ENCODE measurements at regions not wholly inside any gene's neighbourhood (a gene's known extent, or its start where the extent isn't known, plus 50 kb on each side); places are given as distances from the start of the nearest gene placed in this dataset.

- TF ChIP-seq CTCF (IDR thresholded peaks at IDR 0.05; ENCODE audit: poor library complexity, severe bottlenecking) (no peak), TAF1 (IDR thresholded peaks at IDR 0.05; ENCODE audit: low read depth) (no peak), SMC3 (conservative IDR thresholded peaks at IDR 0.05; ENCODE audit: poor library complexity) (no peak), MXI1 (conservative IDR thresholded peaks at IDR 0.05; ENCODE audit: poor library complexity, severe bottlenecking) (no peak), EP300 (conservative IDR thresholded peaks at IDR 0.05; ENCODE audit: poor library complexity, severe bottlenecking) (no peak), REST (IDR thresholded peaks at IDR 0.05; ENCODE audit: borderline replicate concordance) (no peak), RAD21 (conservative IDR thresholded peaks at IDR 0.05) (no peak), POLR2AphosphoS5 (IDR thresholded peaks at IDR 0.05) (no peak), EZH2 (IDR thresholded peaks at IDR 0.05; ENCODE audit: borderline replicate concordance, insufficient read depth, low read length, poor library complexity, severe bottlenecking) (no peak)
- Histone ChIP-seq H3K4me2 (ENCODE audit: low read length) (no peak overlapping the region), H3F3A (ENCODE audit: insufficient read depth, low read length, poor library complexity, severe bottlenecking) (no peaks in the 10 kb centered on the region), H3K9me3 (ENCODE audit: low read length) (no peaks in the 10 kb centered on the region), H3K79me2 (replicated peaks; ENCODE audit: insufficient read depth, low read length) (no peaks in the 10 kb centered on the region), H3K27ac (ENCODE audit: low read length) (no peak overlapping the region), H3K4me3 (ENCODE audit: low read length) (no peak overlapping the region), H4K20me1 (ENCODE audit: insufficient read depth) (no peaks in the 10 kb centered on the region), H3K9ac (ENCODE audit: low read length) (no peak overlapping the region), H3K9me2 (ENCODE audit: insufficient read depth, low read length) (no peaks in the 10 kb centered on the region), H3K27me3 (ENCODE audit: insufficient read depth, low read depth, low read length) (no peaks in the 10 kb centered on the region), H3K36me3 (ENCODE audit: insufficient read depth, low read length) (no peaks in the 10 kb centered on the region), H2AFZ (ENCODE audit: low read depth, low read length) (no peak overlapping the region)
Observed at GRCh38 chr1:235018720-235019444, 109.8 kb downstream of the TOMM20 start.

GRCh38 chr1:235018161-235018560 lies 110.5 kb downstream of the TOMM20 start:
- no peaks in the 10 kb centered on the region for H3F3A ChIP-seq (ENCODE audit: insufficient read depth, low read length, poor library complexity, severe bottlenecking)
- no peaks in the 10 kb centered on the region for H3K9me3 ChIP-seq (ENCODE audit: low read length)
- H3K79me2 ChIP-seq (replicated peaks; ENCODE audit: insufficient read depth, low read length) = no peaks in the 10 kb centered on the region
- H3K4me3 ChIP-seq (ENCODE audit: low read length) = no peak overlapping the region
- no peaks in the 10 kb centered on the region for H4K20me1 ChIP-seq (ENCODE audit: insufficient read depth)
- no peaks in the 10 kb centered on the region for H3K27me3 ChIP-seq (ENCODE audit: insufficient read depth, low read depth, low read length)
- H3K9ac ChIP-seq (ENCODE audit: low read length) = no peak overlapping the region
- H3K9me2 ChIP-seq (ENCODE audit: insufficient read depth, low read length) = no peaks in the 10 kb centered on the region
- H3K4me2 ChIP-seq (ENCODE audit: low read length) = no peak overlapping the region
- TF ChIP-seq RAD21 (conservative IDR thresholded peaks at IDR 0.05) (no peak), TAF1 (IDR thresholded peaks at IDR 0.05; ENCODE audit: low read depth) (no peak), MXI1 (conservative IDR thresholded peaks at IDR 0.05; ENCODE audit: poor library complexity, severe bottlenecking) (no peak), POLR2AphosphoS5 (IDR thresholded peaks at IDR 0.05) (no peak), REST (IDR thresholded peaks at IDR 0.05; ENCODE audit: borderline replicate concordance) (no peak), SMC3 (conservative IDR thresholded peaks at IDR 0.05; ENCODE audit: poor library complexity) (no peak), CTCF (IDR thresholded peaks at IDR 0.05; ENCODE audit: poor library complexity, severe bottlenecking) (no peak), EP300 (conservative IDR thresholded peaks at IDR 0.05; ENCODE audit: poor library complexity, severe bottlenecking) (no peak), EZH2 (IDR thresholded peaks at IDR 0.05; ENCODE audit: borderline replicate concordance, insufficient read depth, low read length, poor library complexity, severe bottlenecking) (no peak)
- H2AFZ ChIP-seq (ENCODE audit: low read depth, low read length) = no peak overlapping the region
- no peak overlapping the region for H3K27ac ChIP-seq (ENCODE audit: low read length)
- no peaks in the 10 kb centered on the region for H3K36me3 ChIP-seq (ENCODE audit: insufficient read depth, low read length)

Data from neural cell (in vitro differentiated cells).